ENCODE measurements at regions not wholly inside any gene's neighbourhood (a gene's known extent, or its start where the extent isn't known, plus 50 kb on each side); places are given as distances from the start of the nearest gene placed in this dataset.
"Not testable (repeated sequence)": the region's sequence is repeated elsewhere in the genome, so short reads cannot be mapped to it uniquely, and the experiment has no call there.

GRCh38 chr4:29756966-29757365, 963.2 kb upstream of the PCDH7 start:
- TF ChIP-seq CTCF (IDR thresholded peaks at IDR 0.05) = no peak
- Mint-ChIP-seq H3K27me3 (ENCODE audit: insufficient read depth) (no peaks in the 10 kb centered on the region), H3K4me3 (no peak overlapping the region), H3K9me3 (no peaks in the 10 kb centered on the region), H3K27ac (no peak overlapping the region), H3K36me3 (ENCODE audit: low read depth) (no peaks in the 10 kb centered on the region), H3K4me1 (ENCODE audit: low read depth) (no peaks in the 10 kb centered on the region)
- no peak for DNase-seq

GRCh38 chr4:29762151-29762550, 958.0 kb upstream of the PCDH7 start:
- H3K27me3 Mint-ChIP-seq (ENCODE audit: insufficient read depth) = no peaks in the 10 kb centered on the region
- no peak for DNase-seq
- no peaks in the 10 kb centered on the region for H3K4me1 Mint-ChIP-seq (ENCODE audit: low read depth)
- no peaks in the 10 kb centered on the region for H3K36me3 Mint-ChIP-seq (ENCODE audit: low read depth)
- no peak overlapping the region for H3K4me3 Mint-ChIP-seq
- H3K27ac Mint-ChIP-seq = no peak overlapping the region
- no peaks in the 10 kb centered on the region for H3K9me3 Mint-ChIP-seq
- TF ChIP-seq CTCF (IDR thresholded peaks at IDR 0.05) = no peak

GRCh38 chr4:29770627-29771026, 949.5 kb upstream of the PCDH7 start:
- Mint-ChIP-seq H3K4me3 (no peak overlapping the region), H3K9me3 (peaks cover 6% of the 10 kb centered on the region; the same call in 1 of the 2 replicates), H3K27me3 (ENCODE audit: insufficient read depth) (no peaks in the 10 kb centered on the region), H3K27ac (no peak overlapping the region), H3K4me1 (ENCODE audit: low read depth) (no peaks in the 10 kb centered on the region), H3K36me3 (ENCODE audit: low read depth) (0 out of 2 replicates have a peak, but pooled peaks cover 4% of the 10 kb centered on the region)
- no peak for DNase-seq
- TF ChIP-seq CTCF (IDR thresholded peaks at IDR 0.05) = no peak

- H3K9me3 Mint-ChIP-seq = peaks cover 13% of the 10 kb centered on the region
- not testable (repeated sequence) for H3K27me3 Mint-ChIP-seq (ENCODE audit: insufficient read depth); H3K27ac Mint-ChIP-seq; H3K4me1 Mint-ChIP-seq (ENCODE audit: low read depth); H3K4me3 Mint-ChIP-seq; H3K36me3 Mint-ChIP-seq (ENCODE audit: low read depth); DNase-seq
Observed at GRCh38 chr4:29788123-29788522, 932.0 kb upstream of the PCDH7 start.

- H3K36me3 Mint-ChIP-seq (ENCODE audit: low read depth) = no peaks in the 10 kb centered on the region
- H3K27ac Mint-ChIP-seq = no peak overlapping the region
- peaks cover 4% of the 10 kb centered on the region; the same call in 1 of the 2 replicates for H3K9me3 Mint-ChIP-seq
- H3K27me3 Mint-ChIP-seq (ENCODE audit: insufficient read depth) = peaks cover 3% of the 10 kb centered on the region
- H3K4me1 Mint-ChIP-seq (ENCODE audit: low read depth) = peaks cover 12% of the 10 kb centered on the region
- DNase-seq = no peak
- TF ChIP-seq CTCF (IDR thresholded peaks at IDR 0.05) = peak; percentile 64
- H3K4me3 Mint-ChIP-seq = peak overlapping the region; percentile 25; the same call in 1 of the 2 replicates
Observed at GRCh38 chr4:29805245-29805644, 914.9 kb upstream of the PCDH7 start.

GRCh38 chr4:29805916-29806480, 914.2 kb upstream of the PCDH7 start:
- H3K27me3 Mint-ChIP-seq (ENCODE audit: insufficient read depth) = peaks cover 3% of the 10 kb centered on the region
- no peak overlapping the region for H3K27ac Mint-ChIP-seq
- H3K4me3 Mint-ChIP-seq = no peak overlapping the region
- H3K36me3 Mint-ChIP-seq (ENCODE audit: low read depth) = no peaks in the 10 kb centered on the region
- peaks cover 10% of the 10 kb centered on the region for H3K4me1 Mint-ChIP-seq (ENCODE audit: low read depth)
- no peak for TF ChIP-seq CTCF (IDR thresholded peaks at IDR 0.05)
- DNase-seq = no peak
- H3K9me3 Mint-ChIP-seq = peaks cover 4% of the 10 kb centered on the region; the same call in 1 of the 2 replicates

Data from HFFc6 (cell line).